Neural cell (in vitro differentiated cells): ENCODE measurements at regions not wholly inside any gene's neighbourhood (a gene's known extent, or its start where the extent isn't known, plus 50 kb on each side); places are given as distances from the start of the nearest gene placed in this dataset.

Source experiments
- H2AFZ ChIP-seq: fragments of 200-600, 300-800 bp; sonication (generic), shearing (Covaris generic); 2 replicates; pipeline ENCODE4 v1.6.0; 2014; ENCODE audit warnings: low read depth, mild to moderate bottlenecking, antibody characterized with exemption, low read length, moderate library complexity
- H3F3A ChIP-seq: fragments of 200-600 bp; shearing (Covaris generic); 2 replicates; pipeline ENCODE4 v1.6.1; 2016; ENCODE audit warnings: mild to moderate bottlenecking, moderate library complexity, mixed read lengths, antibody characterized with exemption, low read length; ENCODE audit not compliant: insufficient read depth, poor library complexity, severe bottlenecking
- H3K27ac ChIP-seq: fragments of 200-600, 300-800 bp; sonication (generic), shearing (Covaris generic); 2 replicates; pipeline ENCODE4 v1.5.1; 2014; ENCODE audit warnings: mild to moderate bottlenecking, low read length, moderate library complexity
- H3K27me3 ChIP-seq: fragments of 300-800, 200-600 bp; sonication (generic), shearing (Covaris generic); 2 replicates; pipeline ENCODE4 v1.6.0; 2014; ENCODE audit warnings: mild to moderate bottlenecking, low read depth, low read length, moderate library complexity; ENCODE audit not compliant: insufficient read depth
- H3K36me3 ChIP-seq: fragments of 300-800, 200-600 bp; sonication (generic), shearing (Covaris generic); 2 replicates; pipeline ENCODE4 v1.5.1; 2014; ENCODE audit warnings: mild to moderate bottlenecking, antibody characterized with exemption, low read length, moderate library complexity; ENCODE audit not compliant: insufficient read depth
- H3K4me2 ChIP-seq: fragments of 300-800, 200-600 bp; sonication (generic), shearing (Covaris generic); 2 replicates; pipeline ENCODE4 v1.6.0; 2014; ENCODE audit warnings: mild to moderate bottlenecking, low read length
- H3K4me3 ChIP-seq: fragments of 300-800, 200-600 bp; sonication (generic), shearing (Covaris generic); 2 replicates; pipeline ENCODE4 v1.5.1; 2014; ENCODE audit warnings: mild to moderate bottlenecking, low read length, moderate library complexity
- H3K79me2 ChIP-seq: fragments of 200-600 bp; shearing (Covaris generic); replicated peaks from 2 replicates; pipeline ENCODE4 v1.6.0; 2014; ENCODE audit warnings: mild to moderate bottlenecking, low read length, moderate library complexity; ENCODE audit not compliant: insufficient read depth
- H3K9ac ChIP-seq: fragments of 300-800, 200-600 bp; sonication (generic), shearing (Covaris generic); 2 replicates; pipeline ENCODE4 v1.6.1; 2016; ENCODE audit warnings: mild to moderate bottlenecking, low read length, mixed read lengths
- H3K9me2 ChIP-seq: fragments of 200-600 bp; shearing (Covaris generic); 2 replicates; pipeline ENCODE4 v1.6.1; 2016; ENCODE audit warnings: mild to moderate bottlenecking, low read length, mixed read lengths; ENCODE audit not compliant: insufficient read depth
- H3K9me3 ChIP-seq: fragments of 200-600, 300-800 bp; sonication (generic), shearing (Covaris generic); 2 replicates; pipeline ENCODE4 v1.6.1; 2016; ENCODE audit warnings: mild to moderate bottlenecking, mixed run types, low read length, moderate library complexity, mixed read lengths
- H4K20me1 ChIP-seq: fragments of 200-600 bp; shearing (Covaris generic); 2 replicates; pipeline ENCODE4 v1.6.1; 2016; ENCODE audit warnings: mild to moderate bottlenecking, mixed run types; ENCODE audit not compliant: insufficient read depth
- EP300 ChIP-seq: fragments of 450-650 bp; conservative IDR thresholded peaks from 2 replicates; pipeline ENCODE4 v1.6.1; 2014; ENCODE audit warnings: antibody characterized with exemption, mild to moderate bottlenecking, moderate library complexity; ENCODE audit not compliant: poor library complexity, severe bottlenecking
- EZH2 ChIP-seq: fragments of 200-600, 300-800 bp; shearing (Covaris generic), sonication (generic); IDR thresholded peaks from 2 replicates; pipeline ENCODE4 v1.6.1; 2014; ENCODE audit warnings: antibody characterized with exemption, low read length, borderline replicate concordance, mild to moderate bottlenecking; ENCODE audit not compliant: insufficient read depth, poor library complexity, severe bottlenecking
- MXI1 ChIP-seq: fragments of 450-650 bp; conservative IDR thresholded peaks from 2 replicates; pipeline ENCODE4 v1.6.1; 2014; ENCODE audit warnings: antibody characterized with exemption, mild to moderate bottlenecking; ENCODE audit not compliant: poor library complexity, severe bottlenecking
- POLR2AphosphoS5 ChIP-seq: IDR thresholded peaks from 2 replicates; pipeline ENCODE4 v1.6.1; 2012
- RAD21 ChIP-seq: fragments of 450-650 bp; conservative IDR thresholded peaks from 2 replicates; pipeline ENCODE4 v1.6.1; 2014; ENCODE audit warnings: antibody characterized with exemption, mild to moderate bottlenecking, moderate library complexity
- SMC3 ChIP-seq: fragments of 450-650 bp; conservative IDR thresholded peaks from 2 replicates; pipeline ENCODE4 v1.6.1; 2014; ENCODE audit warnings: antibody characterized with exemption, mild to moderate bottlenecking, moderate library complexity; ENCODE audit not compliant: poor library complexity
- TAF1 ChIP-seq: IDR thresholded peaks from 2 replicates; pipeline ENCODE4 v1.6.1; 2012; ENCODE audit warnings: low read depth
- TF ChIP-seq, protein P1 (sequence below): IDR thresholded peaks from 2 replicates; pipeline ENCODE4 v1.6.1; 2012; ENCODE audit warnings: borderline replicate concordance
- TF ChIP-seq, protein P2 (sequence below): fragments of 450-650 bp; IDR thresholded peaks from 2 replicates; pipeline ENCODE4 v1.5.1; 2014; ENCODE audit warnings: antibody characterized with exemption, mild to moderate bottlenecking, moderate library complexity; ENCODE audit not compliant: poor library complexity, severe bottlenecking

DNA sequence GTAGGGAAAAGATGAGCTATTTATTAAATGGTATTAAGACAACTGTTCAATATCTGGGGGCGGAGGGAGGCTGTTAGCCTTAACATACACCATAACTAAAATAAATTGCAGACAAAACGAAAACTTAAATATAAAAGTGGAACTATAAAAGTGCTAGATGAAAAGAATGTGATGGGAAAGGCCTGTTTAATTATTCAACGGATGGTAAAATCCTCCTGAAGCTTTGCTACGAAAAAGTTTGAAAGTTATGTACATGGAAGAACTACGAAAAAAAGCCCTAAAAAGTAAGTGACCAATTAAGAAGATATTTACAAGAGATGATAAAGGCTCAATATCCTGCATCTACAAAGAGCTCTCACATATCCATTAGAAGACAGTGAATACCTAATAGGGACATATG is 197.8 kb upstream of the IER5L start:
- TF ChIP-seq TAF1 (no peak), MXI1 (no peak), EZH2 (no peak), RAD21 (no peak), EP300 (no peak), POLR2AphosphoS5 (no peak), SMC3 (no peak)
- TF ChIP-seq, protein P1, sequence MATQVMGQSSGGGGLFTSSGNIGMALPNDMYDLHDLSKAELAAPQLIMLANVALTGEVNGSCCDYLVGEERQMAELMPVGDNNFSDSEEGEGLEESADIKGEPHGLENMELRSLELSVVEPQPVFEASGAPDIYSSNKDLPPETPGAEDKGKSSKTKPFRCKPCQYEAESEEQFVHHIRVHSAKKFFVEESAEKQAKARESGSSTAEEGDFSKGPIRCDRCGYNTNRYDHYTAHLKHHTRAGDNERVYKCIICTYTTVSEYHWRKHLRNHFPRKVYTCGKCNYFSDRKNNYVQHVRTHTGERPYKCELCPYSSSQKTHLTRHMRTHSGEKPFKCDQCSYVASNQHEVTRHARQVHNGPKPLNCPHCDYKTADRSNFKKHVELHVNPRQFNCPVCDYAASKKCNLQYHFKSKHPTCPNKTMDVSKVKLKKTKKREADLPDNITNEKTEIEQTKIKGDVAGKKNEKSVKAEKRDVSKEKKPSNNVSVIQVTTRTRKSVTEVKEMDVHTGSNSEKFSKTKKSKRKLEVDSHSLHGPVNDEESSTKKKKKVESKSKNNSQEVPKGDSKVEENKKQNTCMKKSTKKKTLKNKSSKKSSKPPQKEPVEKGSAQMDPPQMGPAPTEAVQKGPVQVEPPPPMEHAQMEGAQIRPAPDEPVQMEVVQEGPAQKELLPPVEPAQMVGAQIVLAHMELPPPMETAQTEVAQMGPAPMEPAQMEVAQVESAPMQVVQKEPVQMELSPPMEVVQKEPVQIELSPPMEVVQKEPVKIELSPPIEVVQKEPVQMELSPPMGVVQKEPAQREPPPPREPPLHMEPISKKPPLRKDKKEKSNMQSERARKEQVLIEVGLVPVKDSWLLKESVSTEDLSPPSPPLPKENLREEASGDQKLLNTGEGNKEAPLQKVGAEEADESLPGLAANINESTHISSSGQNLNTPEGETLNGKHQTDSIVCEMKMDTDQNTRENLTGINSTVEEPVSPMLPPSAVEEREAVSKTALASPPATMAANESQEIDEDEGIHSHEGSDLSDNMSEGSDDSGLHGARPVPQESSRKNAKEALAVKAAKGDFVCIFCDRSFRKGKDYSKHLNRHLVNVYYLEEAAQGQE: no peak
- TF ChIP-seq, protein P2, sequence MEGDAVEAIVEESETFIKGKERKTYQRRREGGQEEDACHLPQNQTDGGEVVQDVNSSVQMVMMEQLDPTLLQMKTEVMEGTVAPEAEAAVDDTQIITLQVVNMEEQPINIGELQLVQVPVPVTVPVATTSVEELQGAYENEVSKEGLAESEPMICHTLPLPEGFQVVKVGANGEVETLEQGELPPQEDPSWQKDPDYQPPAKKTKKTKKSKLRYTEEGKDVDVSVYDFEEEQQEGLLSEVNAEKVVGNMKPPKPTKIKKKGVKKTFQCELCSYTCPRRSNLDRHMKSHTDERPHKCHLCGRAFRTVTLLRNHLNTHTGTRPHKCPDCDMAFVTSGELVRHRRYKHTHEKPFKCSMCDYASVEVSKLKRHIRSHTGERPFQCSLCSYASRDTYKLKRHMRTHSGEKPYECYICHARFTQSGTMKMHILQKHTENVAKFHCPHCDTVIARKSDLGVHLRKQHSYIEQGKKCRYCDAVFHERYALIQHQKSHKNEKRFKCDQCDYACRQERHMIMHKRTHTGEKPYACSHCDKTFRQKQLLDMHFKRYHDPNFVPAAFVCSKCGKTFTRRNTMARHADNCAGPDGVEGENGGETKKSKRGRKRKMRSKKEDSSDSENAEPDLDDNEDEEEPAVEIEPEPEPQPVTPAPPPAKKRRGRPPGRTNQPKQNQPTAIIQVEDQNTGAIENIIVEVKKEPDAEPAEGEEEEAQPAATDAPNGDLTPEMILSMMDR: no peak
- no peaks in the 10 kb centered on the region for H3K9me3 ChIP-seq
- no peaks in the 10 kb centered on the region for H3K79me2 ChIP-seq
- no peak overlapping the region for H3K9ac ChIP-seq
- no peaks in the 10 kb centered on the region for H3F3A ChIP-seq
- no peaks in the 10 kb centered on the region for H3K9me2 ChIP-seq
- no peak overlapping the region for H2AFZ ChIP-seq
- H4K20me1 ChIP-seq: no peaks in the 10 kb centered on the region
- no peak overlapping the region for H3K4me2 ChIP-seq
- H3K4me3 ChIP-seq: no peak overlapping the region
- H3K27ac ChIP-seq: no peak overlapping the region
- H3K36me3 ChIP-seq: no peaks in the 10 kb centered on the region
- H3K27me3 ChIP-seq: no peaks in the 10 kb centered on the region

DNA sequence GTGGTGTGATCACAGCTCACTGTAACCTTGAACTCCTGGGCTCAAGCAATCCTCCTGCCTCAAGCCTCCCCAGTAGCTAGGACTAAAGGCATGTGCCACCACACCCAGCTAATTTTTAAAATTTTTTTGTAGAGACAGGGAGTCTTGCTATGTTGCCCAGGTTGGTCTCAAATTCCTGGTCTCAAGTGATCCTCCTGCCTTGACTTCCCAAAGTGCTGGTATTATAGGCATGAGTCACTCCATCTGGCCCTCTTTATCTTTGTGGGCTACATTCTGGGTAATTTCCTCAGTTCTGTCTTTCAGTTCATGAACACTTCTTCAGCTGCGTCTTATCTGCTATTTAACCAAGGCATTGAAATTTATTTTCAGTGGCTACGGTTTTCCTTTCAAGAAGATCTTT is 196.6 kb upstream of the IER5L start:
- no peaks in the 10 kb centered on the region for H4K20me1 ChIP-seq
- no peaks in the 10 kb centered on the region for H3K79me2 ChIP-seq
- no peak overlapping the region for H3K4me3 ChIP-seq
- H3K4me2 ChIP-seq: no peak overlapping the region
- no peaks in the 10 kb centered on the region for H3K9me2 ChIP-seq
- no peaks in the 10 kb centered on the region for H3K9me3 ChIP-seq
- H3F3A ChIP-seq: no peaks in the 10 kb centered on the region
- no peaks in the 10 kb centered on the region for H3K36me3 ChIP-seq
- no peak overlapping the region for H3K9ac ChIP-seq
- no peak overlapping the region for H2AFZ ChIP-seq
- H3K27ac ChIP-seq: no peak overlapping the region
- no peaks in the 10 kb centered on the region for H3K27me3 ChIP-seq
- no peak for TF ChIP-seq SMC3
- TF ChIP-seq EP300: no peak
- TF ChIP-seq, protein P1: no peak
- TF ChIP-seq, protein P2: no peak
- TF ChIP-seq EZH2: no peak
- no peak for TF ChIP-seq TAF1
- TF ChIP-seq MXI1: no peak
- TF ChIP-seq RAD21: no peak
- TF ChIP-seq POLR2AphosphoS5: no peak
